HG03460 (cell line): ENCODE measurements at regions not wholly inside any gene's neighbourhood (a gene's known extent, or its start where the extent isn't known, plus 50 kb on each side); places are given as distances from the start of the nearest gene placed in this dataset.

Source experiments
- ATAC-seq: cut with Tn5 transposase; IDR thresholded peaks from one replicate; pipeline ENCODE4 v1.9.1; 2021; ENCODE audit not compliant: unreplicated experiment

DNA sequence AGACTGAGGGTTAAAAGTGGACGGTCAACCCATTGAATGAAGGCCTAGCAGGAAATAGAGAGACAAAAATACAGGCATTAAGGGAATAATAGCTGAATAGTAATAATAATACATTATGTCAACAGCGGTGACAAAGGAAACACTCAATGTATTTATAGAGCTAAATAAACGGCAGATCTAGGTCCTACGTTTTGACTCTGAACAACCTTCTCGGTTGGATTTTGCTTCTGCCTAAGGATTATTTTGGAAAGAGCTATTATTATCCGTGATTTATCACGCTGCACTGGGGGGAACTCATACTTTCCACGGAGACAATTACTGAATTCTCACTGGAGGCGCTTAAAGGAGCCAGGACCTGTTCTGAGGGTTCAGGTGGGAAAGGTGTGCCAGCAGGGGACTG, 118.2 kb upstream of the KIRREL3 start:
- ATAC-seq: no peak

DNA sequence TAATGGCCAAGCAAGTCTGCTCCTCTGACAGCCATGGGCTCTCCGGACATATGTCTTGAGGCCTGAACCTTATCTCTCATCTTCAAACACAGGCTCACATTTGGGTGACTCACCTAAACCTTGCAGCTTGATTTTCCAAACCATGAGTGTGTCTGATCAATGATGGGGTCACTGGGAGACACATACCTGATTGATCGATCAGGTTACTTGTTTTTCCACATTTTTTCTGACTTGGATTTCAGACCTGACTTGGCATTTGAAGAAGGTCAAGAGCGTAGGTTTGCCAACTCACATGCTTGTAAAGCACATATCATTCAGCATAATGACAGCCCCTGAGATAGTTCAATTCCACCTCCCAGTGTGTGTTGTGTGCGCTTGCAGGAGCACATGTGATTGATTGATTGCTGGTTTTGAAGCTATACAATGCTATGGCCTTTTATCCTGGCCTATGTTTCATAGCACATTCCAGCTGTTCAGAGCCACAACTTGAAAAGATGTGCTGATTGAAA, 116.7 kb upstream of the KIRREL3 start:
- ATAC-seq: no peak

DNA sequence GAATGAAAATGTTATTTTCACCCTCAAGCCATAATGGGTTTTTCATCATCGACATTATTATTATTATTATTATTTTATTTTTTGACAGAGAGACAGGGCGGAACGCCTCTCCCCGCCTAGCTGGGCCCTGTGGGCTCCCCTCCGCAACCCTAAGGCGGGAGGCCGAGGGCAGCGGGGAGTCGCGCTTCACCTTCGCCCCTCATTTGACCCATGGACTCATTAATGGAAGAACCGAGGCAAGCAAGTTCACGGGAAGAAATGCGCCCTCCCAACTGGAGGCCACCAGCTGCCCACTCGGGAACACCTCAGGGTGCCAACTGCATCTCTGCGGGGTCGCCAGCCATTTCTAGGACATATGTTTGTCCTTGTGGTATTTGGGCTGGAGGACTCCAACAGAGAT, 115.3 kb upstream of the KIRREL3 start:
- no peak for ATAC-seq

DNA sequence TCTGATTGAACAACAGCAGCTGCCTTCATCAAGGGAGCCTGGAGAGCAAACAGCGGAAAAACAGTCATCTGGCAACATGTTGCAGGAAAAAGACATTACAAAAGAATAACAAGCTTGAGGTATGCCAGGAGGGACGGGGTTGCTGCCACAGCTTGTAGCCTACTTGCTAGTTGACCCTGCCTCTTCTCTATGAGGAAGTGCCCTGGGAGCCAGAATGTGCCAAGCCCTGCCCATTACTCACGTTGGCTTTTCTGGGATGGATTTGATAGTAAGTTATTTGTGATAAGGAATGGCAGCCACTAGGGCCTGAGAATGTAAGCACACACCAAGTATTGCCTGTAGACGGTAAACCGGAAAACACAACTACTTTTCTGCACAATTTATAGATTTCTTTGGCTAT, 113.5 kb upstream of the KIRREL3 start:
- no peak for ATAC-seq

DNA sequence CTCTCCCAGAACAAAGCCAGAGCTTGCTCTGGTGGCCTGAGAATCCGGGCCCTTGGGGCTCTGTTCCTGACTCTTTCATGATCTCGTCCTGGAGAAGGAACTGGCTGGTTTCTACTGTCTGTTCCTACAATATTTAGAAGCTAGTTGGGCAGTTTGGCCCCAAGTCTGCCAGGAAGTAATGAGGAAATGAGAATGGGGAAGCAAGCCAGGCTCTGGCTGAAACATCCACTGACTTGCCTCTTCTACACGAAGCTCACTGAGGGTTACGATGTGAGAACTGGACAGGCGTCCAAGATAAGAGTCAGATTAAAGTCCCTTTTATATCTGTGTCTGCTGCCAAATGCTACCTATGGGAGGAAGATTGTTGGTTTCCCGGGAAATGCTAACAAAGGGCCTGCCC, 110.0 kb upstream of the KIRREL3 start:
- ATAC-seq: no peak

DNA sequence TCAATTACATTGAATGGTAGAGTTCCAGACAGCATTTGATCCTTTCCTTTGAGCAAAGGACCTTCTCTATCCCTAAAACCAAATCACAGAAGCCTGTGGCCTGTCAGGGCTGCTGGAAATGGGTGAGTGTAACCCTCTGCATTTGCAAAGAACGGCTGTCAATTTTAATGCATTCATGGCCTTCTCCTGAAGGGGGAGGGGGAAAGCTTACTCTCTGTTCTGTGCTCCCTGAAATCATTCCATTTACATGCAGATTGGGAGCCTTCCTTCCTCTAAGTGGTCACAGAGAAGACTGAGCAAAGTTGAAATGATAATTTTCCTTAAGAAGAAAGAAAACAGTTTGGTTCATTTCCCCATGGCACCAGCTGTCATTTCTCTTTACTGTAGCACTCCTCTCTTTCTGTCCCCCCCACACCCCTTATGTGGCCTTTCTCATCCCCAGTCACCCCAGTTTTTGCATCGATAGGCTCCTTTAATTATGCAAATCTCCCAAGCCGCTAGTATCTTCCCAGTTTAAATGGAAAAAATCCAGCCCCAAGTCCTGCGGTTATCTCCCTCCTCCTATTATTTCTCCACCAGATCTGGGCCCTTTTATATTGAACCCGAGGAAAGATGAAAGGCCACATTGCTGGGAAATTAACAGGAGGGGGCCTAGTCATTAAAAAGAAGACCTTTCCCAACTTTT, 109.4 kb upstream of the KIRREL3 start:
- ATAC-seq: no peak

DNA sequence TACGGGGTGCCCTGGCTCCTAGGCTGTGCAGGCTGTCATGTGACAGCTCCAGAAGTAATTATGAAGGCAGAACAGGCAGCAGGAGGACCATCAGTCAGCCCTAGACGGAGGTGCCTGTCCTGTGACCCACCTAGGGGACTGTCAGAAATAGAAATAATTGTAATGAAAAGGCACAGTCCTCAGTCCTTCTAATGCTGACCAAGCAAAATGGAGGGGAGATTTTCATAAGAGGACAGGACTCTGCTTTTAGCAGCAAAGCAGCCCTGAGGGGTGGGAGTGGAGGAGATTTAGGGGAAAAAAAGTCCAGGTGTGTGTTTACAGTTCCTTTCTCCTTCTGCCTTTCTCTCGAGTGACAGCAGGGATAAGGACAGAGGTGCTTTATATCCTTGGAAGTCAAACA, 108.3 kb upstream of the KIRREL3 start:
- no peak for ATAC-seq

DNA sequence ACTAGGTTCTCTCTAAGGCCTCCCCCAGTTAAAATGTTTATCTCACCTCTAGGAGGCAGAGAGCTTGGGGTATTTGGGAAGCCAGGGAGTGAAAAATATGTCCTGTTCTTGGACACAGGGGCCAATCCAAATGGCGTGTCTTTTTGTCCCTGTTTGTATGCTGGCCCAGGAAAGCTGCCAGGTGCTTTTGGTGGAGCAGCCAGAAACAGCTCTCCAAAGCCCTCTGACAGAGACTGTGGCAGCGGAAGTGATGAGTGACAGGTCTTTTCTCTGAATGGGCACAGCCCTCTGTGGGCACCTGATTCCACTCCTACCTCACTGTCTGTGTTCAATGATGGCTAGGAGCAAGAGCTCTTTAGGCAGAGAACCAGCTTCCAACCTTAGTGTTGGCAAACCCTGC, 106.4 kb upstream of the KIRREL3 start:
- no peak for ATAC-seq

DNA sequence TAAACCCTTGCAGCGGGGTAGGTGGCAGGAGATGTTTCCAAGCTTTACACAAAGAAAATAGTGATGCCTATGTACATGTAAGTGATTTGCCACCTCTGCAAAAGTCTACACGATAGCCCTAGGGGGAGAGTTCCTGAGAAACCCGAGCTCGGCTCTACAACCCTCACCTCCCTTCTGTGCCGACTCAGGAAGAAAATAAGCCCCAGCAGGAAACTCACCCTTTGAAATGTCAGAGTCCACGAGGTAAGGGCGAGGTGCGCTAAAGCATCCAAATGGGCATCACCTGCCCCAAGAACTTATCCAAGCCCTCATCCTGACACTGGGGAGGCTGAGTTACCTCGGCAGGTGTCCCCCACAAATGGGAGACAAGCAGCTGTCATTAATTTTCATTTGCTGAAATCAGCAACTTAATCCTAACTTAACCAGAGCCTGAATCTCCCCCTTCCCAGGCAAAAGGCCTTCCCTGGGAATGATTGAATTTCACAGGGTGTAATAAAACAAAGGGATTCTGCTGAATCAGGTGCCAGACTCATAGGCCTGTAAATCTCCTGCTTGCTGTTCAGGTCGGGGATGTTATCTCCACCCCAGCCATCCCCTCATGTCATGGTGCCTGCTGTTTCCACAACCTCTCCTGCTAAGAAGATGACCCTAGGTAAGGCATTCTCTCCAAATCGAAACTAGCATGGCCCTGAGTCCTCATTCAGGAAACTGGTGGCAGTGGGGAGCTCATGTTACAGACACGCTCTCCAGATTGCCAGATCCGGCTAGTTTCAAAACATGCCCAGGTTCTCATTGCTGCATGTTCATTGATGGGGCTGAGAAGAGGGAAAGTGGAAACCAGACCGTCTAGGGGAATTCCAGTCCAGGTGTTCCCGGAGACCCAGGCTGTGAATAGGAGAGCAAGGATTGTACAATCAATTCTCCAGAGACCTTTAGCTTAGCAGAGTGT, 105.3 kb upstream of the KIRREL3 start:
- no peak for ATAC-seq

DNA sequence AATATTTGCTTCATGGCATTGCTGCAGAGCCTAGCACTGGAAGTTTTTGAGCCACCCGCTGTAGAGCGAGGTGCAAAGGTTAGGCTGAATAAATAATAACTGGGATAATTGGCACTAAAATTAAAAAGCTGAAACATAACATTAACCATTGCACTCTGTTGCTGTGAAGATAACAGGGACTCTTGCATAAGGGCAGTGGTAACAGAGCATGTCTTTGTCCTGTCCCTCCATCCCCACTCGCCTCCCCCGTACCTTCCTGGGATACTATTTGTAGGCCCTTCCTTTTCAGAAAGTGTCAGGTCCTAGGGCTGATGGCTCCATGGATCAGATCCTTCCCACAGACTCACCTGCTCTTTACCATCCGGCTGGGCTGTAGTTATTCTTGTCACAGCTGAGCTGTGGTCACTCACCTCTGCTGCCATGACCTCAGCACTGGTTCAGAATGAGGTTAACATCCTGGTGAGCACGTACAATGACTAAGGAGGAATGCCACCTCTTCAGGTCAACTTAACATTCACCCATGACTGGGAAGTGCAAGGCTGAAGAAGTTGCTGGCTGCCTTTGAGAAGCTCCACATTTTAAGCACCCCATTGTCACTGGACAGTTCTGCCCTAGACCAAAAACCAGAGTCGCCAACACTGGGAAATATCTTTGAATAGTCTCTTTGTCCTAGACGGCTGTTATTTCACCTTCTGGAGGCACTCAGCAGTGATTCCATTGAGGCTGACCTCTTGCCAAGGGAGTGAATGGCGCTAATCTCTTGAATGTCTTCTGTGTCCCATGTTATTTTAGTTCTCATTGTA, 103.2 kb upstream of the KIRREL3 start:
- no peak for ATAC-seq

DNA sequence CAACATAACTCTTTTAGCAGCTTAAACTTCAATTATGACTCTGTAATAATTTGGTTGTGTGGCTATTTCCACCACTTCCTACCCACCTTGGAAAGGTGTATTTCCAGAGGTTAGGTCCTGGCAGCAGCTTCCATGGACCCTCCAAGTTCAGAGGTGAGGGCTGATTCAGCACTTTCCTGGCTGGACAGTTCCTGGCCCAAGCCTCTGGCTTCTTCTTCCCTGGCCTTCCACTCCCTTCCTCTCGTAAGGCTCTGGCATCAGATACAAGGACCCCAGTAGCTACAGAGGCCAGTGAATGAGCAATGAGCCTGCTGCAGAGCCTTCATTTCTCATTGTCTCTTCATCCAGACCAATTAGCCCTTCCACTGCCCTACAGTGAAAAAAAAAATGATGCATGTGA, 98.1 kb upstream of the KIRREL3 start:
- no peak for ATAC-seq

DNA sequence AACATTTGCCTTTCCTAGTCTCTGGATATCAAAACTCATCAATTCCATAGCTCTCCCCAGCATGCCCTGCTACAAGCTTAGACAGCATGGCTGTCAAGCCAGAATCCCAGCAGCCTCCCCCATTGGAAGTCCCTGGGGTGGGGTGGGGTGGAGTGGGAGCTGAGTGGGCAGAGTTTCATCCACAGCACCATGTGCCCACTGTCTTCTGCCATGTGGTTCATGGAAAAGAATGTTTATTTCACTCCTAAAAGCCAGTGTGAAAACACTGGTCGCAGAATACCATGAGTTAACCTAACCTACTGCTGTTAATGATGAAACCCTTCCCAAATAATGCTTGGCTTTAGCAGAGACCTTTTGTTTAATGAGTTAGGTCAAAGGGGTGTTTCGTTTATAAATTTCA, 80.2 kb upstream of the KIRREL3 start:
- ATAC-seq: no peak

DNA sequence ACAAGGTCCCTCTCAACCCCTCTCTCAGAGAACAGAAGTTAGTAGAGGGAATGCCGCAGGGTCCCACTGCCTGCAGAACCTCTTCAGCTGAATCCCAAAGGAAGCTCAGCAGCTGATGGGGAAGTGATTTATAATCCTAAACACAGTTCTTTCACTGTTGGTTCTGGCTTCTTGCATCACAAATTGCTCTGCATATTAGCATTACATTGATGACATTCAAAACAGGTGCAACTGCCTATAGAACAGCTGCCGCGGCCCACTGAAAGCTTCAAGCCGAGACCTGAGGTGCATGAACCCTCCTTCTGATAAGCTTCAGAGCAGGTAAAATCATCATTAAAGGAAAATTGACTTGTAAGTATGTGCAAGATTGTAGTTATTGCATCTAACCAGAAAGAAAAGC, 75.2 kb upstream of the KIRREL3 start:
- no peak for ATAC-seq

DNA sequence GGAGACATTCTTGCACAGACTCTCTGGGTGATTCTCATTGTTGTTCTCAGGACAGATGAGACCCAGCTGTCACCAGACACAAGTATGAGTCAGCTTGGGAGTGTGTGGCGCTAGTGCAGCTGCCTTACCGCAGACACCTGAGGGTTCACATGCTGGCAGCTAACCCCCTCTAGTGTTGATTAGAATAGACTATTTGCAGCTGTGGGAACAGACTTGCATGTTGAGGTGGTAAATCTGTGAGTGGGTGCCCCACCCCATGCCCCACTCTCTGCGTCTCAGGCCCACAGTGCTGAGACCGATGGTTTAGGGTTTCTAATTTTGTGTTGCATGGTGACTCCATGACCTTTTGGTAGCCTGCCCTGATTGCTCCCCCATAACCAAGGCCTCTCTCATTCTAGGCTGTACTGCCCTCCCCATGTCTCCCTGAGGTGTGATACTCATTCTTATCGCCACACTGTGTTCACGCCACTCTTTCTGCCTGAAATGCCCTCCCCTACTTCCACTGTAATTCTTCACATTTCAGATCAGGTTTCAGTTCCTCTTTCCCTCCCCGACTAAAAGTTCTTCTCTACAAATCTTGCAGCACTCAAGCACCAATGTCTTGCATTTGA, 73.7 kb upstream of the KIRREL3 start:
- peak; percentile 89 for ATAC-seq

DNA sequence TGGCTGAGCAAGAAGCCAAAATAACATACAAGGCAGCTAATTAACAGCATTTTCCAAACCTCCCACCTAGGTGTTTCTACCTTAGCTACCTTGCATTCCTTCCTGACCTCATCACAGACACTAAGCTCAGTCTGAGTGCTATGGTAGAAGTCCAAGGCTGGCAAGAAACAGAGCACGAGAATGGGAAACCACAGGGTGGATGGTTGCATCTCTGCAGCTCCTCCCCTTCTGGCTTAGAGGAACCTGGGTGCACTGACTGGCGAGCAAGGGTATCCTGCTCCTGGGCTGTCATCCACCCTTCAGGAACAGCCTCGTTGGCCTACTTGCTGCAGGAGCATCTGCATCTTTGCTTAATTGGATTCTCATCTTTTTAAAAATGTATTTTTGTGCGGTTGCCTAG, 73.1 kb upstream of the KIRREL3 start:
- ATAC-seq: no peak

DNA sequence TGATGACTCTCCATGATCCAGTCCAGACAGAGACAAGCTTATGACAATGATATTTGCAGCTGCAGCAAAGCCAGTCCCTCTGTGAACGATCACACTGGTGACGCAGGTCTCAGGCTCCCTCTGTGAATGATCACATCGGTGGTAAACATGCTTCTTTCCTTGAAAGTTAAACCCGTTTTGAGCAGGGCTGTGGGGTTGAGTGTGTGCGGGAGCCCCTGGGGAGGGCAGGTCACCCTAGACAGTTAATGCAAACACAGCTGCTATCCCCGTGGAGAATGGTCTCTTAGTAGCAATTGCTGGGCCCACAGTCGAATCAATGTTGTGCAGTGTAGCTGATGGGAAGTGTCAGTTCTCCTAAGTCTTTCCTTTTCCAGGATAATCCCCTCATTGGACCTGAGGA, 71.0 kb upstream of the KIRREL3 start:
- no peak for ATAC-seq

DNA sequence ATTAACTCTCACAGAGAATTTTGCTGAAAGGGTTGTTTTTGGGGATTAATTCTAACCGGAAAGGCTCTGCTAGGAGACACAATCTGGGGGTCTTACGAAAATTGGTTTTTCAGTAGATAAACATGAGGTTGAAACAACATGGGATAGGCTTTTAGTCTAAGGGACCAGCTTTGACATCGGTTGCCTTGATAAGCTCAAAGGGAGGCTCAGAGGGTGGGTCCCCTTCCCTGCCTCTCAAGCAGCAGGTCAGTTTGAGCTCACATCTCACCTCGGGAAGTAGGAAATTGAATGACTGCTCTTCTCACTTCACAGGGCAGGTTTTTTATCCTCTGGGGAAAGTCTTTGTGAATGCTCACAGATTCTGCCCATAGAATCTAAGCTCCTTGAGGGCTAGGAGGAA, 70.2 kb upstream of the KIRREL3 start:
- ATAC-seq: no peak

DNA sequence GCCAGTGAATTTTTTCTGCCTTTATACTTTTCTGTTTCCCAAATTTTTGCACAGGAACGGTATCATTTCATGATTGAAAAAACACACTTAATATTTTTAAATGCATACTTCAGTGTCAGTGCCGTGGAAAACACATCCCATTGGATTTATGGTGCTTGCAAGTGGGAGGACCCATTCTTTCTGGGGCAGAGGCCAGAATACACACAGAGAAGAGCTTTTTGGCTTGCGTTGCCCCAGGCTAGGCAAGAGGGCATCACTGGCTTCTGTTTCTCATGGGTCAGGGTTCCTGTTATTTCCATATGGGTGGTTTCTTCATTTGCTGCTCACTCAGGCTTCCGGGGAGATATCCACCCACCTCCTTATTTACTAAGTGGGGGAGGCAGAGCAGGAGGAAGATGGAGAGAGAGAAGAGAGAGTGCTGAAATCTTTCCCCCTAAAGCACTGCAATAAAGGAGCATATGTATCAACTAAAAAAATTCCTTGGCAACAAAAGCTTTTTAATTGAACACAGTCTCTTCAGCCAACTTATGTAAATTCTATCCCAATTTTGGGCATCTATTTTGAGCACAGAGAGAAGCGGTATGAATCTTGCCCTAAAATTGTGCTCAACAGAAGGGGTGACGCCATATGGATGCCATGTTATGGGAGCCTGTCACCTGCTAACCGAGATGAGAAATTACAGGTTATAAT, 66.0 kb upstream of the KIRREL3 start:
- no peak for ATAC-seq

DNA sequence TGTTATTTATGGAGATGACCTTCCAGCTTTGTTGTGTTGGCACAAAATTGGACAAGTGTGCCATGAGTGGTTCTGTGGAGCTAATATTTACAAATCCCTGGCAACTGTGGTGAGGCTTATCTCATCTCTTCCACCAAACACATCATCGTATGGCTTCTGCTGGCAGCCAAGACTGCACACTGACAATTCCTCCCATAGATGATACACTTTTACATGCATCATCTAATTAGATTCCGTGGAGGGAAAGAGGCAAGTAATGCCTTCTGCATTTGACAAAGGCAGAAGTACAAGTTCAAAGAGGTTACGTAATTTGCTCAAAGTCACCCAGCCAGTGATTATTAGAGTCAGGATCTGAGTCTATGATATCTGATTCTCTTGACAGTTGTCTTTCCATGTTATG, 62.7 kb upstream of the KIRREL3 start:
- ATAC-seq: no peak

DNA sequence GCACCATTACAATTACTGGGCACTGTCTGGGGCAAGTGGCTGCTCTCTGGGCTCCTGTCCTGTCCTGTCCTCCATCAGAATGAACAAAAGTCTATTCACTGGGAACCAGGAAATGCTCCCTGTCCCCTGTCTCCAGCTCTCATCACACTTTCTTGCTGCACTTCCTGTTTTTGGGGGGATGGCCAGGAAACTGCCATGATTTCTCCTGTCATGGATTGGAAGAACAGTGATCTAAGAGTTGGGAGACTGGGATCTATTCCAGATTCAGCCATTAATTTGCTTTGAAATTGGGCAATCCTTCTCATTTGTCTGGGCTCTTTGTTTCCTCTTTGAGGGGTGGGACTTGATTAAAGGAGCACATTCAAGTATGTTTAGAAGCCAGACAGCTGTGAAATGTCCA, 61.4 kb upstream of the KIRREL3 start:
- no peak for ATAC-seq
